Activated naive CD8-positive, alpha-beta T cell treated with anti-CD3 and anti-CD28 coated beads, Interleukin-2, amount 50 U/mL, for 24 hours (primary cell): ENCODE measurements at regions not wholly inside any gene's neighbourhood (a gene's known extent, or its start where the extent isn't known, plus 50 kb on each side); places are given as distances from the start of the nearest gene placed in this dataset.

Experiments
- ATAC-seq: fragments of 150-1000 bp; cut with Tn5 transposase; one replicate; pipeline ENCODE4 v1.10.0; 2021
- DNase-seq: peaks from one replicate; pipeline ENCODE4 v3.0.0; 2021
- H3K27ac Mint-ChIP-seq: one replicate; pipeline ENCODE4 v1.8.0; 2021; ENCODE audit warnings: mild to moderate bottlenecking, mixed read lengths
- H3K27me3 Mint-ChIP-seq: one replicate; pipeline ENCODE4 v1.8.0; 2021; ENCODE audit warnings: mixed read lengths
- H3K36me3 Mint-ChIP-seq: one replicate; pipeline ENCODE4 v1.8.0; 2021; ENCODE audit warnings: low read depth, mixed read lengths
- H3K4me1 Mint-ChIP-seq: one replicate; pipeline ENCODE4 v1.8.0; 2021; ENCODE audit warnings: mixed read lengths
- H3K4me3 Mint-ChIP-seq: one replicate; pipeline ENCODE4 v1.8.0; 2021; ENCODE audit warnings: mild to moderate bottlenecking, moderate library complexity, mixed read lengths
- H3K9me3 Mint-ChIP-seq: one replicate; pipeline ENCODE4 v1.8.0; 2021; ENCODE audit warnings: mixed read lengths

GRCh38 chr3:135757421-135757820 is 208.1 kb upstream of the PPP2R3A start:
- no peak overlapping the region for H3K27ac Mint-ChIP-seq
- no peaks in the 10 kb centered on the region for H3K9me3 Mint-ChIP-seq
- no peak overlapping the region for H3K4me3 Mint-ChIP-seq
- DNase-seq (no peak), ATAC-seq (no peak)
- no peaks in the 10 kb centered on the region for H3K4me1 Mint-ChIP-seq
- no peaks in the 10 kb centered on the region for H3K36me3 Mint-ChIP-seq
- no peaks in the 10 kb centered on the region for H3K27me3 Mint-ChIP-seq

- Mint-ChIP-seq H3K4me1 (no peaks in the 10 kb centered on the region), H3K36me3 (no peaks in the 10 kb centered on the region), H3K4me3 (no peak overlapping the region), H3K9me3 (no peaks in the 10 kb centered on the region), H3K27ac (no peak overlapping the region), H3K27me3 (no peaks in the 10 kb centered on the region)
- DNase-seq (no peak), ATAC-seq (no peak)
These were observed 206.6 kb upstream of the PPP2R3A start for GRCh38 chr3:135758961-135759360.

- Mint-ChIP-seq H3K27me3 (no peaks in the 10 kb centered on the region), H3K9me3 (no peaks in the 10 kb centered on the region), H3K36me3 (no peaks in the 10 kb centered on the region), H3K4me3 (no peak overlapping the region), H3K27ac (no peak overlapping the region), H3K4me1 (no peaks in the 10 kb centered on the region)
- DNase-seq, result no peak
- ATAC-seq, result no peak
These were observed 205.9 kb upstream of the PPP2R3A start for GRCh38 chr3:135759651-135760050.

GRCh38 chr3:135760581-135760980 is 204.9 kb upstream of the PPP2R3A start:
- Mint-ChIP-seq H3K36me3 (no peaks in the 10 kb centered on the region), H3K27ac (no peak overlapping the region), H3K4me3 (no peak overlapping the region), H3K9me3 (no peaks in the 10 kb centered on the region), H3K4me1 (no peaks in the 10 kb centered on the region), H3K27me3 (no peaks in the 10 kb centered on the region)
- ATAC-seq, result no peak
- no peak for DNase-seq

- Mint-ChIP-seq H3K27ac (no peak overlapping the region), H3K4me3 (no peak overlapping the region), H3K36me3 (no peaks in the 10 kb centered on the region), H3K27me3 (no peaks in the 10 kb centered on the region), H3K9me3 (no peaks in the 10 kb centered on the region), H3K4me1 (no peaks in the 10 kb centered on the region)
- no peak for DNase-seq
- no peak for ATAC-seq
These were observed 203.2 kb upstream of the PPP2R3A start for GRCh38 chr3:135762188-135762856.

- H3K36me3 Mint-ChIP-seq, result no peaks in the 10 kb centered on the region
- H3K4me3 Mint-ChIP-seq, result no peak overlapping the region
- H3K27ac Mint-ChIP-seq, result no peak overlapping the region
- ATAC-seq (no peak), DNase-seq (no peak)
- H3K27me3 Mint-ChIP-seq, result no peaks in the 10 kb centered on the region
- H3K4me1 Mint-ChIP-seq, result no peaks in the 10 kb centered on the region
- peaks cover under 1% of the 10 kb centered on the region for H3K9me3 Mint-ChIP-seq
These were observed 199.4 kb upstream of the PPP2R3A start for GRCh38 chr3:135766115-135766514.

- Mint-ChIP-seq H3K4me3 (no peak overlapping the region), H3K27me3 (no peaks in the 10 kb centered on the region), H3K36me3 (no peaks in the 10 kb centered on the region), H3K27ac (no peak overlapping the region), H3K9me3 (peaks cover 9% of the 10 kb centered on the region), H3K4me1 (no peaks in the 10 kb centered on the region)
- DNase-seq, result no peak
- no peak for ATAC-seq
These were observed 193.8 kb upstream of the PPP2R3A start for GRCh38 chr3:135771760-135772159.

- Mint-ChIP-seq H3K27me3 (no peaks in the 10 kb centered on the region), H3K4me3 (no peak overlapping the region), H3K27ac (no peak overlapping the region), H3K4me1 (no peaks in the 10 kb centered on the region), H3K9me3 (peaks cover 5% of the 10 kb centered on the region), H3K36me3 (no peaks in the 10 kb centered on the region)
- ATAC-seq (no peak), DNase-seq (no peak)
These were observed 186.5 kb upstream of the PPP2R3A start for GRCh38 chr3:135779024-135779423.

GRCh38 chr3:135779590-135780235 is 185.8 kb upstream of the PPP2R3A start:
- Mint-ChIP-seq H3K27ac (no peak overlapping the region), H3K27me3 (no peaks in the 10 kb centered on the region), H3K9me3 (peaks cover 5% of the 10 kb centered on the region), H3K36me3 (no peaks in the 10 kb centered on the region), H3K4me1 (no peaks in the 10 kb centered on the region), H3K4me3 (no peak overlapping the region)
- DNase-seq (no peak), ATAC-seq (no peak)

GRCh38 chr3:135781026-135781815 is 184.3 kb upstream of the PPP2R3A start:
- Mint-ChIP-seq H3K4me1 (no peaks in the 10 kb centered on the region), H3K27me3 (no peaks in the 10 kb centered on the region), H3K9me3 (no peaks in the 10 kb centered on the region)

GRCh38 chr3:135784557-135784956 is 181.0 kb upstream of the PPP2R3A start:
- Mint-ChIP-seq H3K4me1 (no peaks in the 10 kb centered on the region), H3K4me3 (no peak overlapping the region), H3K36me3 (no peaks in the 10 kb centered on the region), H3K9me3 (no peaks in the 10 kb centered on the region), H3K27ac (no peak overlapping the region), H3K27me3 (no peaks in the 10 kb centered on the region)
- no peak for DNase-seq
- no peak for ATAC-seq

More at GRCh38 chr3:135781026-135781815, 184.3 kb upstream of the PPP2R3A start:
- no peaks in the 10 kb centered on the region for H3K36me3 Mint-ChIP-seq
- no peak overlapping the region for H3K4me3 Mint-ChIP-seq
- no peak for DNase-seq
- no peak overlapping the region for H3K27ac Mint-ChIP-seq
- no peak for ATAC-seq

- no peak for ATAC-seq
- Mint-ChIP-seq H3K36me3 (no peaks in the 10 kb centered on the region), H3K27me3 (no peaks in the 10 kb centered on the region), H3K27ac (no peak overlapping the region), H3K9me3 (no peaks in the 10 kb centered on the region), H3K4me3 (no peak overlapping the region), H3K4me1 (no peaks in the 10 kb centered on the region)
- no peak for DNase-seq
These were observed 177.4 kb upstream of the PPP2R3A start for GRCh38 chr3:135788146-135788545.

GRCh38 chr3:135788978-135789377 is 176.6 kb upstream of the PPP2R3A start:
- H3K4me3 Mint-ChIP-seq, result no peak overlapping the region
- no peaks in the 10 kb centered on the region for H3K9me3 Mint-ChIP-seq
- DNase-seq (no peak), ATAC-seq (no peak)
- no peaks in the 10 kb centered on the region for H3K36me3 Mint-ChIP-seq
- no peaks in the 10 kb centered on the region for H3K27me3 Mint-ChIP-seq
- H3K4me1 Mint-ChIP-seq, result no peaks in the 10 kb centered on the region
- no peak overlapping the region for H3K27ac Mint-ChIP-seq

GRCh38 chr3:135792174-135792573 is 173.4 kb upstream of the PPP2R3A start:
- ATAC-seq (no peak), DNase-seq (no peak)
- H3K9me3 Mint-ChIP-seq, result no peaks in the 10 kb centered on the region
- no peaks in the 10 kb centered on the region for H3K36me3 Mint-ChIP-seq
- H3K27me3 Mint-ChIP-seq, result no peaks in the 10 kb centered on the region
- H3K4me1 Mint-ChIP-seq, result no peaks in the 10 kb centered on the region
- no peak overlapping the region for H3K27ac Mint-ChIP-seq
- no peak overlapping the region for H3K4me3 Mint-ChIP-seq

- no peak for ATAC-seq
- DNase-seq, result no peak
- no peak overlapping the region for H3K4me3 Mint-ChIP-seq
- H3K36me3 Mint-ChIP-seq, result no peaks in the 10 kb centered on the region
- no peaks in the 10 kb centered on the region for H3K4me1 Mint-ChIP-seq
- H3K9me3 Mint-ChIP-seq, result no peaks in the 10 kb centered on the region
- H3K27me3 Mint-ChIP-seq, result no peaks in the 10 kb centered on the region
- no peak overlapping the region for H3K27ac Mint-ChIP-seq
These were observed 172.6 kb upstream of the PPP2R3A start for GRCh38 chr3:135792858-135793475.
